GM23338 (cell line): ENCODE measurements at regions not wholly inside any gene's neighbourhood (a gene's known extent, or its start where the extent isn't known, plus 50 kb on each side); places are given as distances from the start of the nearest gene placed in this dataset.

Experiments
- ATAC-seq: fragments of 200-7000 bp; cut with Tn5 transposase; 3 replicates; pipeline ENCODE4 v1.9.1; 2020
- DNase-seq: peaks from one replicate; pipeline ENCODE4 v3.0.0-alpha.2; 2015; ENCODE audit warnings: low spot score
- H2AFZ ChIP-seq: fragments of 200-600 bp; sonication (generic); 2 replicates; pipeline ENCODE4 v1.8.0; 2016; ENCODE audit warnings: antibody characterized with exemption, mild to moderate bottlenecking, moderate library complexity
- H3F3A ChIP-seq: fragments of 200-600 bp; sonication (generic); replicated peaks from 2 replicates; pipeline ENCODE4 v1.8.0; 2017; ENCODE audit warnings: antibody characterized with exemption, mixed run types, low read depth
- H3K27ac ChIP-seq: fragments of 200-600 bp; sonication (generic); 2 replicates; pipeline ENCODE4 v1.6.1; 2016; ENCODE audit warnings: low read depth
- H3K27me3 ChIP-seq: fragments of 200-600 bp; sonication (generic); 2 replicates; pipeline ENCODE4 v1.8.0; 2016; ENCODE audit warnings: mild to moderate bottlenecking, mixed run types, moderate library complexity; ENCODE audit not compliant: insufficient read depth
- H3K36me3 ChIP-seq: fragments of 200-600 bp; sonication (generic); 2 replicates; pipeline ENCODE4 v1.8.0; 2016; ENCODE audit warnings: mild to moderate bottlenecking; ENCODE audit not compliant: insufficient read depth
- H3K4me1 ChIP-seq: fragments of 200-600 bp; sonication (generic); 2 replicates; pipeline ENCODE4 v1.8.0; 2016; ENCODE audit warnings: mild to moderate bottlenecking, moderate library complexity; ENCODE audit not compliant: insufficient read depth
- H3K4me2 ChIP-seq: fragments of 200-600 bp; sonication (generic); 2 replicates; pipeline ENCODE4 v1.7.1; 2017; ENCODE audit warnings: mixed run types
- H3K4me3 ChIP-seq: fragments of 200-600 bp; sonication (generic); 2 replicates; pipeline ENCODE4 v1.6.1; 2016; ENCODE audit warnings: mixed run types
- H3K79me2 ChIP-seq: fragments of 200-600 bp; sonication (generic); replicated peaks from 2 replicates; pipeline ENCODE4 v1.8.0; 2017; ENCODE audit warnings: mild to moderate bottlenecking; ENCODE audit not compliant: insufficient read depth
- H3K9me2 ChIP-seq: fragments of 200-600 bp; sonication (generic); 2 replicates; pipeline ENCODE4 v1.8.0; 2017; ENCODE audit not compliant: insufficient read depth
- H4K20me1 ChIP-seq: fragments of 200-600 bp; sonication (generic); replicated peaks from 2 replicates; pipeline ENCODE4 v1.8.0; 2017; ENCODE audit warnings: mild to moderate bottlenecking; ENCODE audit not compliant: insufficient read depth
- H3K27ac Mint-ChIP-seq: 2 replicates; pipeline ENCODE4 v1.8.0; 2020; ENCODE audit warnings: inconsistent platforms, mild to moderate bottlenecking, moderate library complexity, mixed read lengths
- H3K27me3 Mint-ChIP-seq: 3 replicates; pipeline ENCODE4 v1.8.0; 2022; ENCODE audit warnings: low read depth, mild to moderate bottlenecking, moderate library complexity, mixed read lengths, inconsistent platforms; ENCODE audit not compliant: insufficient read depth, poor library complexity
- H3K36me3 Mint-ChIP-seq: 3 replicates; pipeline ENCODE4 v1.8.0; 2021; ENCODE audit warnings: low read depth, mild to moderate bottlenecking, inconsistent platforms, moderate library complexity, mixed read lengths
- H3K4me1 Mint-ChIP-seq: 3 replicates; pipeline ENCODE4 v1.8.0; 2020; ENCODE audit warnings: mild to moderate bottlenecking, inconsistent platforms, mixed read lengths
- H3K4me3 Mint-ChIP-seq: 3 replicates; pipeline ENCODE4 v1.8.0; 2021; ENCODE audit warnings: moderate library complexity, mild to moderate bottlenecking, inconsistent platforms, mixed read lengths
- H3K9me3 Mint-ChIP-seq: 3 replicates; pipeline ENCODE4 v1.8.0; 2020; ENCODE audit warnings: moderate library complexity, mild to moderate bottlenecking, inconsistent platforms, mixed read lengths
- CREB1 ChIP-seq: fragments of 250-450 bp; sonication (Bioruptor Pico); IDR thresholded peaks from 2 replicates; pipeline ENCODE4 v1.5.0; 2020; ENCODE audit warnings: low read depth, mild to moderate bottlenecking, moderate library complexity
- EZH2phosphoT487 ChIP-seq: fragments of 200-600 bp; sonication (generic); IDR thresholded peaks from one replicate; pipeline ENCODE4 v1.8.1; 2018; ENCODE audit warnings: antibody characterized with exemption; ENCODE audit not compliant: unreplicated experiment
- ZNF331 ChIP-seq: fragments of 250-450 bp; sonication (Bioruptor Pico); IDR thresholded peaks from 2 replicates; pipeline ENCODE4 v1.5.0; 2020; ENCODE audit warnings: low read depth, mild to moderate bottlenecking, moderate library complexity
- TF ChIP-seq, protein P1 (sequence below), 2 experiments: fragments of 200-600 bp in 1 of 2; sonication (generic) in 1 of 2; conservative IDR thresholded peaks; 2 replicates each; pipeline versions ENCODE4 v1.5.1 to v1.6.1; 2016 to 2017; ENCODE audit warnings: antibody characterized with exemption in 2 of 2, low read depth in 2 of 2, mild to moderate bottlenecking in 2 of 2, moderate library complexity in 1 of 2
- TF ChIP-seq, protein P2 (sequence below): fragments of 250-450 bp; sonication (Bioruptor Pico); IDR thresholded peaks from 2 replicates; pipeline ENCODE4 v1.5.0; 2020; ENCODE audit warnings: mild to moderate bottlenecking, moderate library complexity

DNA sequence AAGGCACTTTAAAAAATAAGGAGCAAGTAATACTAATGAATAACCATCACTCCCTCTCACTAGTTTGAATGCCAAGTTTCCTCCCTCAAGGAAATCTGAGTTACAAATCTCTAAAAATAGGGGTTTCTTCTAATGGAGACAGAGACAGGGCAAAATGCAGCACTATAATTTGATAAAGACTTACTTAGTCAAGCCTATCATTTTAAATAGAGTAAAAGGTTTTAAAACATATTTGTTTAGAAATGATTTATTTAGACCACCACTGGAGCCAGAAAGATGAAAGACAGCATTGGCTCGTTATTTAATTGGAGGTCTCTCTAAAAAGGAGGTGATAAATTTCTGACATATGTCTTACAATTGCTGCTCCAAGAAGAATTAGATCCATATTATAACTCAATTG, 228.7 kb downstream of the TLE1 start:
- H3K27ac ChIP-seq: no peak overlapping the region

DNA sequence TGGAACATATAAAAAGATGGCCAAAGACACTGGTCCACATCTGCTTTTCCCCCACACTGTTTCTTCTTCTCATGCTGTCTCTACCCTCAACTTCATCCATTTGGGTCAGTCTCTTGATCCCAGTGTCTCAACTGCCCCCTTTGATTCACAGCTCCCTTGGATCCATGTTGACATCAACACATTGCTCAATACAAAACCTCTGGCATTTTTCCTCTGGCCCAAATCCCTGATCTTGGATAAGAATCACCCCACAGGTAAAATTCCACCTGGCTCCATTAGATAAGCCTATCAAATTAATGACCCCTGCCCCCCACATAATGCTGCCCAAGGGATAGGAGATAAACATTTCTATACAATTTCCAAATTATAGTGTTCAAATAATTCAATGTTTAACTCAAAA, 229.8 kb downstream of the TLE1 start:
- no peaks in the 10 kb centered on the region for H3K9me3 Mint-ChIP-seq
- H3K79me2 ChIP-seq: no peaks in the 10 kb centered on the region
- H3K27me3 Mint-ChIP-seq: no peaks in the 10 kb centered on the region
- H3K4me1 ChIP-seq: no peaks in the 10 kb centered on the region
- no peak for ATAC-seq
- no peak for DNase-seq
- no peaks in the 10 kb centered on the region for H3F3A ChIP-seq
- no peak overlapping the region for H2AFZ ChIP-seq
- no peak overlapping the region for H3K4me2 ChIP-seq
- H3K36me3 ChIP-seq: no peaks in the 10 kb centered on the region
- H3K36me3 Mint-ChIP-seq: no peaks in the 10 kb centered on the region
- H3K27me3 ChIP-seq: no peaks in the 10 kb centered on the region
- no peak overlapping the region for H3K4me3 Mint-ChIP-seq
- H3K27ac ChIP-seq: no peak overlapping the region
- TF ChIP-seq CREB1 (CRISPR knock-in tag): no peak
- TF ChIP-seq, protein P1, sequence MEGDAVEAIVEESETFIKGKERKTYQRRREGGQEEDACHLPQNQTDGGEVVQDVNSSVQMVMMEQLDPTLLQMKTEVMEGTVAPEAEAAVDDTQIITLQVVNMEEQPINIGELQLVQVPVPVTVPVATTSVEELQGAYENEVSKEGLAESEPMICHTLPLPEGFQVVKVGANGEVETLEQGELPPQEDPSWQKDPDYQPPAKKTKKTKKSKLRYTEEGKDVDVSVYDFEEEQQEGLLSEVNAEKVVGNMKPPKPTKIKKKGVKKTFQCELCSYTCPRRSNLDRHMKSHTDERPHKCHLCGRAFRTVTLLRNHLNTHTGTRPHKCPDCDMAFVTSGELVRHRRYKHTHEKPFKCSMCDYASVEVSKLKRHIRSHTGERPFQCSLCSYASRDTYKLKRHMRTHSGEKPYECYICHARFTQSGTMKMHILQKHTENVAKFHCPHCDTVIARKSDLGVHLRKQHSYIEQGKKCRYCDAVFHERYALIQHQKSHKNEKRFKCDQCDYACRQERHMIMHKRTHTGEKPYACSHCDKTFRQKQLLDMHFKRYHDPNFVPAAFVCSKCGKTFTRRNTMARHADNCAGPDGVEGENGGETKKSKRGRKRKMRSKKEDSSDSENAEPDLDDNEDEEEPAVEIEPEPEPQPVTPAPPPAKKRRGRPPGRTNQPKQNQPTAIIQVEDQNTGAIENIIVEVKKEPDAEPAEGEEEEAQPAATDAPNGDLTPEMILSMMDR (conservative IDR thresholded peaks at IDR 0.05; ENCODE audit: low read depth in 2 of 2): no peak
- TF ChIP-seq EZH2phosphoT487: no peak
- TF ChIP-seq ZNF331: no peak
- H4K20me1 ChIP-seq: no peaks in the 10 kb centered on the region
- H3K27ac Mint-ChIP-seq: no peak overlapping the region
- H3K4me1 Mint-ChIP-seq: no peaks in the 10 kb centered on the region
- H3K4me3 ChIP-seq: no peak overlapping the region
- no peaks in the 10 kb centered on the region for H3K9me2 ChIP-seq

More for the DNA sequence above, 228.7 kb downstream of the TLE1 start:
- H3K4me1 ChIP-seq: no peaks in the 10 kb centered on the region
- no peak overlapping the region for H3K4me2 ChIP-seq
- H3K4me3 ChIP-seq: no peak overlapping the region
- H3K27ac Mint-ChIP-seq: no peak overlapping the region
- H3K4me1 Mint-ChIP-seq: no peaks in the 10 kb centered on the region
- no peak overlapping the region for H2AFZ ChIP-seq
- H3K9me2 ChIP-seq: no peaks in the 10 kb centered on the region
- no peaks in the 10 kb centered on the region for H3K36me3 Mint-ChIP-seq
- H3F3A ChIP-seq: no peaks in the 10 kb centered on the region
- no peaks in the 10 kb centered on the region for H3K36me3 ChIP-seq
- no peaks in the 10 kb centered on the region for H3K27me3 Mint-ChIP-seq
- H3K4me3 Mint-ChIP-seq: no peak overlapping the region
- TF ChIP-seq CREB1 (CRISPR knock-in tag) (no peak), ZNF331 (no peak)
- TF ChIP-seq, protein P2, sequence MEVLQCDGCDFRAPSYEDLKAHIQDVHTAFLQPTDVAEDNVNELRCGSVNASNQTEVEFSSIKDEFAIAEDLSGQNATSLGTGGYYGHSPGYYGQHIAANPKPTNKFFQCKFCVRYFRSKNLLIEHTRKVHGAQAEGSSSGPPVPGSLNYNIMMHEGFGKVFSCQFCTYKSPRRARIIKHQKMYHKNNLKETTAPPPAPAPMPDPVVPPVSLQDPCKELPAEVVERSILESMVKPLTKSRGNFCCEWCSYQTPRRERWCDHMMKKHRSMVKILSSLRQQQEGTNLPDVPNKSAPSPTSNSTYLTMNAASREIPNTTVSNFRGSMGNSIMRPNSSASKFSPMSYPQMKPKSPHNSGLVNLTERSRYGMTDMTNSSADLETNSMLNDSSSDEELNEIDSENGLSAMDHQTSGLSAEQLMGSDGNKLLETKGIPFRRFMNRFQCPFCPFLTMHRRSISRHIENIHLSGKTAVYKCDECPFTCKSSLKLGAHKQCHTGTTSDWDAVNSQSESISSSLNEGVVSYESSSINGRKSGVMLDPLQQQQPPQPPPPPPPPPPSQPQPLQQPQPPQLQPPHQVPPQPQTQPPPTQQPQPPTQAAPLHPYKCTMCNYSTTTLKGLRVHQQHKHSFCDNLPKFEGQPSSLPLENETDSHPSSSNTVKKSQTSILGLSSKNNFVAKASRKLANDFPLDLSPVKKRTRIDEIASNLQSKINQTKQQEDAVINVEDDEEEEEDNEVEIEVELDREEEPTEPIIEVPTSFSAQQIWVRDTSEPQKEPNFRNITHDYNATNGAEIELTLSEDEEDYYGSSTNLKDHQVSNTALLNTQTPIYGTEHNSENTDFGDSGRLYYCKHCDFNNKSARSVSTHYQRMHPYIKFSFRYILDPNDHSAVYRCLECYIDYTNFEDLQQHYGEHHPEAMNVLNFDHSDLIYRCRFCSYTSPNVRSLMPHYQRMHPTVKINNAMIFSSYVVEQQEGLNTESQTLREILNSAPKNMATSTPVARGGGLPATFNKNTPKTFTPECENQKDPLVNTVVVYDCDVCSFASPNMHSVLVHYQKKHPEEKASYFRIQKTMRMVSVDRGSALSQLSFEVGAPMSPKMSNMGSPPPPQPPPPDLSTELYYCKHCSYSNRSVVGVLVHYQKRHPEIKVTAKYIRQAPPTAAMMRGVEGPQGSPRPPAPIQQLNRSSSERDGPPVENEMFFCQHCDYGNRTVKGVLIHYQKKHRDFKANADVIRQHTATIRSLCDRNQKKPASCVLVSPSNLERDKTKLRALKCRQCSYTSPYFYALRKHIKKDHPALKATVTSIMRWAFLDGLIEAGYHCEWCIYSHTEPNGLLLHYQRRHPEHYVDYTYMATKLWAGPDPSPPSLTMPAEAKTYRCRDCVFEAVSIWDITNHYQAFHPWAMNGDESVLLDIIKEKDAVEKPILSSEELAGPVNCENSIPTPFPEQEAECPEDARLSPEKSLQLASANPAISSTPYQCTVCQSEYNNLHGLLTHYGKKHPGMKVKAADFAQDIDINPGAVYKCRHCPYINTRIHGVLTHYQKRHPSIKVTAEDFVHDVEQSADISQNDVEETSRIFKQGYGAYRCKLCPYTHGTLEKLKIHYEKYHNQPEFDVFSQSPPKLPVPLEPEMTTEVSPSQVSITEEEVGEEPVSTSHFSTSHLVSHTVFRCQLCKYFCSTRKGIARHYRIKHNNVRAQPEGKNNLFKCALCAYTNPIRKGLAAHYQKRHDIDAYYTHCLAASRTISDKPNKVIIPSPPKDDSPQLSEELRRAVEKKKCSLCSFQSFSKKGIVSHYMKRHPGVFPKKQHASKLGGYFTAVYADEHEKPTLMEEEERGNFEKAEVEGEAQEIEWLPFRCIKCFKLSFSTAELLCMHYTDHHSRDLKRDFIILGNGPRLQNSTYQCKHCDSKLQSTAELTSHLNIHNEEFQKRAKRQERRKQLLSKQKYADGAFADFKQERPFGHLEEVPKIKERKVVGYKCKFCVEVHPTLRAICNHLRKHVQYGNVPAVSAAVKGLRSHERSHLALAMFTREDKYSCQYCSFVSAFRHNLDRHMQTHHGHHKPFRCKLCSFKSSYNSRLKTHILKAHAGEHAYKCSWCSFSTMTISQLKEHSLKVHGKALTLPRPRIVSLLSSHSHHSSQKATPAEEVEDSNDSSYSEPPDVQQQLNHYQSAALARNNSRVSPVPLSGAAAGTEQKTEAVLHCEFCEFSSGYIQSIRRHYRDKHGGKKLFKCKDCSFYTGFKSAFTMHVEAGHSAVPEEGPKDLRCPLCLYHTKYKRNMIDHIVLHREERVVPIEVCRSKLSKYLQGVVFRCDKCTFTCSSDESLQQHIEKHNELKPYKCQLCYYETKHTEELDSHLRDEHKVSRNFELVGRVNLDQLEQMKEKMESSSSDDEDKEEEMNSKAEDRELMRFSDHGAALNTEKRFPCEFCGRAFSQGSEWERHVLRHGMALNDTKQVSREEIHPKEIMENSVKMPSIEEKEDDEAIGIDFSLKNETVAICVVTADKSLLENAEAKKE (CRISPR knock-in tag): no peak
- no peak for ATAC-seq
- no peaks in the 10 kb centered on the region for H4K20me1 ChIP-seq
- no peak for DNase-seq
- H3K9me3 Mint-ChIP-seq: no peaks in the 10 kb centered on the region
- H3K27me3 ChIP-seq: no peaks in the 10 kb centered on the region
- no peaks in the 10 kb centered on the region for H3K79me2 ChIP-seq
